NCI-H526 (cell line): ENCODE measurements at regions not wholly inside any gene's neighbourhood (a gene's known extent, or its start where the extent isn't known, plus 50 kb on each side); places are given as distances from the start of the nearest gene placed in this dataset.

Source experiments
- DNase-seq, 2 experiments: peaks; one replicate each; lab custom pipeline; 2025; lab: John Stamatoyannopoulos, UW

- DNase-seq: peak; percentile 69 to 75
These were observed 858.0 kb downstream of the USP25 start for GRCh38 chr21:16587681-16588375.

DNA sequence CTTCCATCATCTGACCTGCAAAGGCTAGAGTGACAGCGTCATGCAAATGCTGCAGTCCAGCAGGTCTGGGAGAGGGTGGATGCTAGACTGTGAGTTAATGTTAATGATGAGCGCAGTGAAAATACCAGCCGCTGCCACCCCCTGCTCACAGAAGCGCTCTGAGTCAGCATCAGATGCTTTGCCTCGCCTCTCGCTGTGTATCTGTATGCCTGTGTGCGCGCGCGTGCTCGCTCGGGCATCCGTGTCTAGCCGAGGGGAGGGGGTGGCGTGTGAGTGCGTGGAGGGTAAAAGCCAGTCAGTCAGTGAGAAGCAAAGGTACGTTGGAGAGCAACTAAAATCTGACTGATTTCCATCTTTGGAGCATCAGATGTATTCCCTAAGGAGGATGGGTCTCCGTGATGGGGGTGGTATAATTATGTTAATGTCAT lies 858.7 kb downstream of the USP25 start:
- peak; percentile 95 to 96 for DNase-seq

GRCh38 chr21:16589006-16589898 lies 859.5 kb downstream of the USP25 start:
- no peak for DNase-seq

DNA sequence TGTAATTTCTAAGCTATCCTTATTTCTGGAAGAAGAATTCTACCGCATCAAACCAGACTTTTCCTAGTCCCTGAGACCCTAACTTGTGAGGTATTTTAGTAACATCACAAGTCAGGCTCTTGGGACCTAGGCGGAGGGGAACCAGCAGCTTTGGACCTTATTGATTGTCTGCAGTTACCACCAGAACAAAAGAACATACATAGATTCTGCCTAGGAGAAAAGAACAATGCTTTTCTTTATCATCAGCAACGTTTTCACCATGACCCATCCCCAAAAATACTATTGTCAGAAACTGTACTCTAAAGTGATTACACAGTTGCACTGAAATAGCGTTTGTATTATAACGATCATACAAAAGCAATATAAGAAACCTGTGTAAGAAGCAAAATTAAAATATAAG lies 860.4 kb downstream of the USP25 start:
- DNase-seq: no peak

DNA sequence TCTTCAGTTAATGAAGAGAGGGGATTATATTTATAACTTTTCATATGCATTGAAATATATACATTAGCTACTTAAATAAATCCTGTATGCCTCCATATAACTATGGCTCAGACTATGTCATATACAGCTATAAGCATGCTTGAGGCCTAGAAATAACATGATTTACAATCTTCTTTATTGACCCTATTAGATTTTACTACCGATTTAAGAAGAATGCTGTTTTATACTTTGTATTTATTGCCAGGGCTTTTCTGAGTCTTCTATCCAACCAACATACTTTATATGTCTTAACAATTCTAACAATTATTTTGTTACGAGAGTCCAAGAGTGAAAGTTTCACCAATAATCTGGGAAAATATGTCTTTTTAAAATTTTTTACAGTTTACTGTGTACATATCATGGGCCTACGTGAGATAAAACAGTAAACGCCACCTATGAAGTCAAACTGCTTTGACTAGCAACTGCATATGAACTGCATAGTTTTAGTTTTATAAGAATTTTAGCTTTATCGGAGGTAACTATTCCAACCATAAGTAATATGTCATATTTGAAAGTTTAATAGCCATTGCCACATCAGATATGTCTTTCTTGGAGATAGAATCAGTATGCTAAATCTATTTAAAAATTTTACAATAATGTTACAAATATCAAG lies 861.0 kb downstream of the USP25 start:
- no peak for DNase-seq

DNA sequence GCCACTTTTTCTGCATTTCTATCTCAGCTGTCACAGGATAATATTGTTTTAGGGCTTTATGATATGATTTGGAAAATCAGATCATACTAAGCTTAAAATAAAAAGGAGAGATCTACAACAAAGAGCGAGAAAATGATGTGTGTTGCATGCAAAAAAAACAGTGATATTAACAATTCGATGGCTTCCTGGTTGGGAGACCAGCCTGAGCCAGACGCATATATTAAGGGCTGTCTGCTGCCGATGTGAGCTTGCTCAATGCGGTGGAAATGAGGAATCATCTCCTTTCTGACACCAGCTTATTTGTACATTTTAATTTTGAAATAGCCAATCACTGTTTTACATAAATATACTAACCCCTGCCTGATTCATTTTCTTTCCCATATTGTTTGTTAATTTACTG lies 862.6 kb downstream of the USP25 start:
- DNase-seq: peak; percentile 30 to 56

DNA sequence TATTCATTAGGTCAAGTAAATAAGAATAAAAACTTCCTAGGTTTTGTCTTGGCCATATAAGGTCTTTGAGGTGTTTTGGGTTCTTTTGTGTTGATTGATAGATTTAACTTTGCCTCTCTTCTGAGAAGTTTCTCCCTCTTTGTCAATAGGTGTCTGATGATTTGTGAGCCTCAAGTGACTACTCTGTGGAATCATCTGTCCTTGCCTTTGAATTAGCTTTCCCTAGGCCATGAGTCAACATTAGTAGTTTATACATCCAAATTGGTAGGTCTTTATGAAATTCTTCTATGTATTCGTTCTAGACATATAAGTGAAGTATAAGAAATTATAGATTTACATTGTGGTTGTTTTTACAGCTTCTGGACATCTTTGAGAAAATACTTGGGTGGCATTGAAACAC lies 864.4 kb downstream of the USP25 start:
- no peak for DNase-seq

DNA sequence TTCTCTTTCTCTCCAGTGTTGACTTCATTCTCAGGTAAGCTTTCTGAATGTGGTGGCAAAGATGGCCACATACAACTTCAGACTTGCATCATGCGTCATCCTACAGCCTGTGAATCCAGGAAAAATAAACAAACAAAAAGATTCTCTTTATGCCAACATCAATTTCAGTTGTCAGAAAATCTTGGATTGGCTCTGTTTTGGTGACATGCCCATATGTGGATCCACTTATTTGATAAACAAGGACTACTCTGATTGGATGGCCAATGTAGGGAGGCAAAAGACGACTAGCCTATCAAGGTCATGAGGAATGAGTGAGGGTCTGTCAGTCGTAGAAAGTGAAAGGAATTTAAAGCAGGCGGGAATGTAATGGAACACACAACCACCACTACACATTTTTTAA lies 866.6 kb downstream of the USP25 start:
- DNase-seq: no peak

DNA sequence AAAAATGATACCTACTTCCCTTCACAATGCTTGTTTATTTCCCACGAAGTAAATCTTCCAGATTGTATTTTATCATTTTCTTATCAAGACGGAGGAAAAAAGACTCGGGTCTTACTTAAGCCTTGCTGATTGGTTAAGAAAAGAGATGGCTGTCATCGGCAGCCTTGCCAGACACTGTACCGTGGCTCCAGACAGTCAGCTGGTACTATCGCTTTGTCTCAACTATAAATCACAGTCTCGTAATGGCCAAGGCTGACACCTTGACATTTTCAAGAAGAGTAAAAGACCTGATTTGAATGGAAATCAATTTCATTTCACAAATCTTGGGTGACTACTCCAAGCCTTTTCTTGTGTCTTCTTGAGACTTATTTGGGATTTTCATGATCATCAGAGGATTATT lies 868.0 kb downstream of the USP25 start:
- DNase-seq: no peak

DNA sequence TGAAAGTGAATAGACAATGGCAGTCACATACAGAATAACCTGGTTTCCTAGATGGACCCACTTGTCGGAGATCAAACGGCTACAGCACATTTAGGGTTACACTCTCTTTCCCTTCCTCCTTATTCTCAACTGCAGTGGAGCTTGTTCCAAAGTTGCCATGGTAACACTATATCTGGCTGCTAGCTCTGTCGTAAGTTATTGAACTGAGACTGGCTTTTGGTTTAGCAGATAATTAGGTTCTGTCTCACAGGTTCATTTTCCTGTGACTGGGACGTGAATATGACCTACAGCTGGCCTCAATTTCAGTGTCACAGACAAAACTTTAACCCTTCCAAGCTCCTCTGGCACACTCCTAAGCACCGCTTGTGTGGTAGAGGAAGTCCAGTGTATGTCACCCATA lies 875.8 kb downstream of the USP25 start:
- peak; percentile 59 to 68 for DNase-seq

GRCh38 chr21:16606271-16606670 lies 876.5 kb downstream of the USP25 start:
- DNase-seq: no peak

GRCh38 chr21:16608209-16608830 lies 878.5 kb downstream of the USP25 start:
- peak in 1 of 2 experiments; percentile 5 for DNase-seq

- no peak for DNase-seq
These were observed 889.5 kb downstream of the USP25 start for GRCh38 chr21:16619281-16619680.

DNA sequence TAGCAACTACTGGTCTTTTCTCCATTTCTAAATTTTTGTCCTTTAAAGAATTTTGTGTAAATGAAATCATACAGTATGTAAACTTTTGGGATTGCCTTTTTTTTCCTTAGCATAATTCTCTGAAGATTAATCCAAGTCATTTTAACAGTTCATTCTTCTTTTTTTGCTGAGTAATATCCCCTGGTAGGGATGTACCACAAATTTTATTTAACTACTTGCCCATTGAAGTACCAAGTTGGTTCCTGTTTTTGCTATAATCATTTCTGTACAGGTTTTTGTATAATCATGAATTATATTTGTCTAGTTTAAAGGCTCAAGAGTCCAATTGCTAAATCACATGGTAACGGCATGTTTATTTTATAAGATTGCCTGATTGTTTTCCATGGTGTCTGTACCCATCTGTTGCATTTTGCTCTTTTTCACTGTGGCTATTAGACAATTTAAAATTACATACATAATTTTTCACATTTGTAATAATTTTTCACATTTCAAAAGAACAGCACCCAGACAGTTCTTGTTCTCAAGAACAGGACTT lies 891.1 kb downstream of the USP25 start:
- no peak for DNase-seq

- DNase-seq: peak; percentile 83 to 88
These were observed 888.2 kb upstream of the CXADR start for GRCh38 chr21:16624479-16625118.

DNA sequence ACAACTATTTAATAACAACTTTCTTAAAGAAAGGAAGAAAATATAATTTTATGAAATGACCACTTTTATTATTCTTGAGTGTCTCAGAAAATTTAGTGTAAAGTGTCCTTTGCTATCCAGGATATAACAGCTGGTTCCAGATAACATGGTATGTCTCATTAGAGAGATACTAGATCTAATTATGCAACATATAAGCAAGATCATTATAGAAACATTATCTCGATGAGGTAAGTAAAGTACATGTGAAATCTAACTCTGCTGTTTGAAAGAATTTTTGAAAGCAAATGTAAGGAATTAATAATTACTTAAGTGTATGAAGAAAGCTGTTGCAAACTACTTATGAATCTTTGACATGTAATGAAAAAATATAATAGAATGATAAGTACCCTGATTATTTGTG lies 887.4 kb upstream of the CXADR start:
- DNase-seq: no peak

DNA sequence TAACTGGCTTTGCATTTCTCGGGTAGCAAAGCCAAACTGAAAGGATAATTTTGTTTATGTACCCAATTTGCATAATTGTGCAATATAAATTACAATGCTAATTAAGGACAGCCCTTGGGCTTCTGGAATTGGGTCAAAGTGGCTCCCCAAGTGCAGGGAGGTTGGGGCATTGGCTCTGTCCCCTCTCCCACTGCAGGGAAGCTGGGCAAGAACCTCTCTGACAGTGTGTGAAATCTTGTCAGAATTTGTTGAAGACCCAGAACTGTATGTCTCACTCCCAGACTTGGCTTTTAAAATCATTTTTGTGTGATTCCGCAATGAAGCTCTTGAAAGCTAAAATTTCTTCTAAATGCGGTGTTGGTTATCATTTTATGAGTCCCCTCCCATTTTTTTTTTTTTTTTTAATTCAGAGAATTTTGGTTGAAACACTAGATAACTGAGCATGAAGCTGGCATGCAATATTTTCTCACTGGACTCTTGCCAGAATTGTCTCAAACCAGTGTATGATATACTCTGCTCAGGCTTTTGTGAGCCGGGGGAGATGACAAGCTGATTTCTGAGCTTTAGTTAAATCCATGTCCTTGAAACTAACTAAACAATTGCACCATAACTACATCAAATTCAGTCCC lies 878.9 kb upstream of the CXADR start:
- DNase-seq: peak; percentile 1 to 47

DNA sequence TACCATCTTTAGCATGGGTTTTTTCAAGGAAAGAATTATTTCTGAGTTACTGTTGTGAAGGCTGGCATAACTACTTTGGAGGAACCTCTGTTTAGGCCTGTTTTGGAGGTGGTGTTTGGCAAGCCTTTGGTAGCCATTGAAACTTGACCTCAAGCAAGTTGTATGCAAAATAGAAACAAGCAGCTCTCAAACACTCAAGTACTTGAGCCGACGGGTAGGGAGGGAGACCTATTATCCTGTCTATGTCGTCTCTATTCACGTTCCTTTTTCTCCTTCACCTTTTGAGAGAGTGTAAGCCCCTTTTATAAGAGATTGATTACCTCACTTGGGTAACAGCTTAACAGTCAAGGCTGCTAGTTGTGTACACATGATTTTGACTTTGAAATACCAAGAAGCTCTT lies 878.3 kb upstream of the CXADR start:
- peak; percentile 64 to 65 for DNase-seq

- no peak for DNase-seq
These were observed 872.4 kb upstream of the CXADR start for GRCh38 chr21:16640297-16641027.

DNA sequence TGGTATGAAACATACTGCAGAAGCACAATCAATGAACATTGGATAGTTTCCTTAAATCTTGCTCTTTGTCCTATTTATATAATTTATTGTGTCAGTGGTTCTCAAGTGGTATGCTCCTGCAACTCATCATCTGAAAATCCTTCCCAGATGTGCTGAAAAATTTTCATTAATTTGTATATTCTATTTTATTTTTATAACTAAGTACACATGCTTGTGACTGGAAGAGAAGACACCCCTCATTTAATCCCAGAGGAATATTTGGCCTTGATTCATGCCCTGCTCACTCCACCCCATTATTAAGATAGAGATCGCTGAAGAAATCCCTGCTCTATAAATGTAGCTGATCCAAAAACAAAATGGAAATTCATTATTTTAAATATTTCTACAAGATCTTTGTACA lies 870.5 kb upstream of the CXADR start:
- no peak for DNase-seq
